ENCODE measurements at regions not wholly inside any gene's neighbourhood (a gene's known extent, or its start where the extent isn't known, plus 50 kb on each side); places are given as distances from the start of the nearest gene placed in this dataset.

DNA sequence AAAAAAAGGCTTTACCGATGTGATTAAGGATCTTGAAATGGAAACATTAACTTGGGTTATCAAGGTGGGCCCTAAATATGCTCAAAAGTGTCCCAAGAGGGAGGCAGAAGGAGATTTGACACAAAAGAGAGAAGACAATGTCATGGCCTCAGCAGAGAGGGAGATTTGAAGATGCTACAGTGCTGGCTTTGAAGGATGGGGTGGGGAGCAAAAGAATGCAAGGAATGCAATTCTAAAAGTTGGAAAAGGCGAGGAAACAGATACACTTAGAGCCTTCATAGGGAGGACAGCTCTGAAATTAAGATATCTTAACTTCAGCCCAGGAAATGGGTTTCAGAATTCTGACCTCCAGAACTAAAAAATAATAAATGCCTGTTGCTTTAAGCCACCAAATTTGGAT lies 314.5 kb upstream of the CCDC54 start:
- TF ChIP-seq, protein P1, sequence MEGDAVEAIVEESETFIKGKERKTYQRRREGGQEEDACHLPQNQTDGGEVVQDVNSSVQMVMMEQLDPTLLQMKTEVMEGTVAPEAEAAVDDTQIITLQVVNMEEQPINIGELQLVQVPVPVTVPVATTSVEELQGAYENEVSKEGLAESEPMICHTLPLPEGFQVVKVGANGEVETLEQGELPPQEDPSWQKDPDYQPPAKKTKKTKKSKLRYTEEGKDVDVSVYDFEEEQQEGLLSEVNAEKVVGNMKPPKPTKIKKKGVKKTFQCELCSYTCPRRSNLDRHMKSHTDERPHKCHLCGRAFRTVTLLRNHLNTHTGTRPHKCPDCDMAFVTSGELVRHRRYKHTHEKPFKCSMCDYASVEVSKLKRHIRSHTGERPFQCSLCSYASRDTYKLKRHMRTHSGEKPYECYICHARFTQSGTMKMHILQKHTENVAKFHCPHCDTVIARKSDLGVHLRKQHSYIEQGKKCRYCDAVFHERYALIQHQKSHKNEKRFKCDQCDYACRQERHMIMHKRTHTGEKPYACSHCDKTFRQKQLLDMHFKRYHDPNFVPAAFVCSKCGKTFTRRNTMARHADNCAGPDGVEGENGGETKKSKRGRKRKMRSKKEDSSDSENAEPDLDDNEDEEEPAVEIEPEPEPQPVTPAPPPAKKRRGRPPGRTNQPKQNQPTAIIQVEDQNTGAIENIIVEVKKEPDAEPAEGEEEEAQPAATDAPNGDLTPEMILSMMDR (conservative IDR thresholded peaks at IDR 0.05; ENCODE audit: low read length) = no peak
- TF ChIP-seq EZH2phosphoT487 (IDR thresholded peaks at IDR 0.05; ENCODE audit: borderline replicate concordance) = no peak
